ENCODE measurements at regions not wholly inside any gene's neighbourhood (a gene's known extent, or its start where the extent isn't known, plus 50 kb on each side); places are given as distances from the start of the nearest gene placed in this dataset.

DNA sequence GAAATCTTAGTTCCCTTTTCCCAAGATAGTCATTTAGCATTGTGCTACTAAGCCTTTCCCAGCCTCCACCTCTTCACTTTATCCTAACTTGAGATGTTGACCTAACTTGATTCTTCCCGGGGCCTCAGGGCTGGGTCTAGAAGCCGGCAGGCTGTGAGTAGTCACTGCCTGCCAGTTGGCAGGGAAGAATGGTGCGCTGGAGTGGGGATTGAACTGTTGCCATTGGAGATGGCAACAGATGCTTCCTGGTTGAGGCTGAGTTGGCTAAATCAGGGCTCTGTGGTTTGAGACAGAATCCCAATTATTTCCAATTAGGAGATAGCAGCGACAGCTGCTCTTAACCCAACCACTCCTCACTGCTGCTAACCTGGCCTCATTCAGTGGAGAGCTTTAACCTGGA, 343.1 kb downstream of the BRINP1 start:
- no peak for TF ChIP-seq POLR2AphosphoS5 (IDR thresholded peaks at IDR 0.05; ENCODE audit: low read depth, low read length)
- no peak for TF ChIP-seq TAF1 (IDR thresholded peaks at IDR 0.05; ENCODE audit: low read depth, low read length)
- no peak for TF ChIP-seq PAX5 (IDR thresholded peaks at IDR 0.05; ENCODE audit: insufficient read depth, low read length, severe bottlenecking)
- TF ChIP-seq POU2F2 (IDR thresholded peaks at IDR 0.05; ENCODE audit: low read depth, low read length), result no peak
- no peak for TF ChIP-seq SPI1 (IDR thresholded peaks at IDR 0.05; ENCODE audit: low read depth, low read length)
- no peak for TF ChIP-seq POLR2A (IDR thresholded peaks at IDR 0.05; ENCODE audit: low read depth, low read length)
- FAIRE-seq (no peak), DNase-seq (ENCODE audit: insufficient read length, low spot score) (no peak)

DNA sequence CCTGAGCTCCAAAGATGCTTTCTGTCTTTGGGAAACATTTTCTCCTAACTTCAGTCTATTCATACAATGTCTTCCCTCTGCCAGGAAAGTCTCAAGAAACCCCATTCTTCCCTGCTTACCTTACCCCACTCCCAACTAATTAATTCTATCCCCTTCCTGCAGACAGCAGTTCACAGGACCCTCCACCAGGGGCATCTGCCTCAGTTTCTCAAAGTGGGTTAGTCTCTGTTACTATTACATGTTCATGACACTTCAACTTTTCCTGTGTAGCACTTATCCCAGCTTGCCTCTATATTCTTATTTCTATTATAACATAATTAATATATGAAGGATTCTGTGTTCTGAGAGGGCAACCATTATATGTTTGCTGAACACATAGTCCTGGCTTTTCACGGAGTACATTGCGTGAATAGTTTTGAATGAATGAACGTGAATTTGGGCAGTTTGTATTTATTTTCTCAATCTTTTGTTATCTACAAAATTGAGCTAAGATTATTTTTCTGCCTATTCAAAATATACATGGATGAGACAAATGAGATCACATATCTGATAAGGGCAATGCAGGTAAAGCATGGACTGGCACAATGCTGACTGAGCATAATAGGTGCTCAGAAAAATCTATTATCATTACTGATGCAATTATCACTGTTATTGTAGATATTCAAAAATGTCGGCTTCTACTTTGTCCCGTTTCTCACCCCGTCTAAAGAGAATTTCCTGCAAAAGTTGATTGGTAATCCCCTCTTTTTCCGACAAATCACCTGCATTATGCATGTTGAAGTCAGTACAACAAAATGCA, 341.1 kb downstream of the BRINP1 start:
- no peak for FAIRE-seq
- no peak for TF ChIP-seq POLR2AphosphoS5 (IDR thresholded peaks at IDR 0.05; ENCODE audit: low read depth, low read length)
- TF ChIP-seq SPI1 (IDR thresholded peaks at IDR 0.05; ENCODE audit: low read depth, low read length), result no peak
- TF ChIP-seq TAF1 (IDR thresholded peaks at IDR 0.05; ENCODE audit: low read depth, low read length), result no peak
- no peak for TF ChIP-seq PAX5 (IDR thresholded peaks at IDR 0.05; ENCODE audit: insufficient read depth, low read length, severe bottlenecking)
- no peak for TF ChIP-seq POLR2A (IDR thresholded peaks at IDR 0.05; ENCODE audit: low read depth, low read length)

GRCh38 chr9:119029886-119030285, 339.3 kb downstream of the BRINP1 start:
- FAIRE-seq (no peak), DNase-seq (ENCODE audit: insufficient read length, low spot score) (no peak)
- TF ChIP-seq POLR2A (IDR thresholded peaks at IDR 0.05; ENCODE audit: low read depth, low read length), result no peak
- no peak for TF ChIP-seq POU2F2 (IDR thresholded peaks at IDR 0.05; ENCODE audit: low read depth, low read length)
- TF ChIP-seq TAF1 (IDR thresholded peaks at IDR 0.05; ENCODE audit: low read depth, low read length), result no peak
- TF ChIP-seq SPI1 (IDR thresholded peaks at IDR 0.05; ENCODE audit: low read depth, low read length), result no peak
- no peak for TF ChIP-seq POLR2AphosphoS5 (IDR thresholded peaks at IDR 0.05; ENCODE audit: low read depth, low read length)
- TF ChIP-seq PAX5 (IDR thresholded peaks at IDR 0.05; ENCODE audit: insufficient read depth, low read length, severe bottlenecking), result no peak

More for the DNA sequence above, 341.1 kb downstream of the BRINP1 start:
- DNase-seq (ENCODE audit: insufficient read length, low spot score), result no peak

DNA sequence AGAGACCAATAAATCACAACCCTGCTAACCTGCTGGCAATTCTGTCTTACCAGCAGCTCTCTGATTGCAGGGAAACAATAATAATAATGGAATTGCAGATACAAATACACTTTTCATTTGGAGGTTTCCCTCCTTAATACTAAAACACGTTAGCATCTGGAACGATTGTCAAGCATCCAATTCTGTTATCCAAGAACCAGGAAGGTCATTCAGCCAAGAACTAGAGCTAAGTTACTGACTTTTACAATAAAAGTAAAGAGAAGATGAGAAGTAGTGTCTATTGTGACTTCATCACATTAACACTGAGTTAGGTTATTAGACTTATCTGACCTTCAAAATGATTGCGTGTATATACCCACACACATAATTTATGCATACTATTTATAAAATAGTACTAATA, 335.6 kb downstream of the BRINP1 start:
- TF ChIP-seq PAX5 (IDR thresholded peaks at IDR 0.05; ENCODE audit: insufficient read depth, low read length, severe bottlenecking), result no peak
- TF ChIP-seq POLR2AphosphoS5 (IDR thresholded peaks at IDR 0.05; ENCODE audit: low read depth, low read length), result no peak
- no peak for TF ChIP-seq POU2F2 (IDR thresholded peaks at IDR 0.05; ENCODE audit: low read depth, low read length)
- no peak for TF ChIP-seq POLR2A (IDR thresholded peaks at IDR 0.05; ENCODE audit: low read depth, low read length)
- DNase-seq (ENCODE audit: insufficient read length, low spot score), result no peak
- FAIRE-seq, result no peak

GRCh38 chr9:119036969-119037368, 332.3 kb downstream of the BRINP1 start:
- FAIRE-seq, result no peak
- TF ChIP-seq PAX5 (IDR thresholded peaks at IDR 0.05; ENCODE audit: insufficient read depth, low read length, severe bottlenecking), result no peak
- no peak for TF ChIP-seq SPI1 (IDR thresholded peaks at IDR 0.05; ENCODE audit: low read depth, low read length)
- no peak for TF ChIP-seq POU2F2 (IDR thresholded peaks at IDR 0.05; ENCODE audit: low read depth, low read length)
- TF ChIP-seq TAF1 (IDR thresholded peaks at IDR 0.05; ENCODE audit: low read depth, low read length), result no peak
- TF ChIP-seq POLR2A (IDR thresholded peaks at IDR 0.05; ENCODE audit: low read depth, low read length), result no peak
- no peak for TF ChIP-seq POLR2AphosphoS5 (IDR thresholded peaks at IDR 0.05; ENCODE audit: low read depth, low read length)
- no peak for DNase-seq (ENCODE audit: insufficient read length, low spot score)

GRCh38 chr9:119043996-119044395, 325.2 kb downstream of the BRINP1 start:
- DNase-seq (ENCODE audit: insufficient read length, low spot score) (no peak), FAIRE-seq (no peak)
- no peak for TF ChIP-seq TAF1 (IDR thresholded peaks at IDR 0.05; ENCODE audit: low read depth, low read length)
- no peak for TF ChIP-seq POU2F2 (IDR thresholded peaks at IDR 0.05; ENCODE audit: low read depth, low read length)
- TF ChIP-seq PAX5 (IDR thresholded peaks at IDR 0.05; ENCODE audit: insufficient read depth, low read length, severe bottlenecking), result no peak
- no peak for TF ChIP-seq SPI1 (IDR thresholded peaks at IDR 0.05; ENCODE audit: low read depth, low read length)
- no peak for TF ChIP-seq POLR2AphosphoS5 (IDR thresholded peaks at IDR 0.05; ENCODE audit: low read depth, low read length)
- TF ChIP-seq POLR2A (IDR thresholded peaks at IDR 0.05; ENCODE audit: low read depth, low read length), result no peak

DNA sequence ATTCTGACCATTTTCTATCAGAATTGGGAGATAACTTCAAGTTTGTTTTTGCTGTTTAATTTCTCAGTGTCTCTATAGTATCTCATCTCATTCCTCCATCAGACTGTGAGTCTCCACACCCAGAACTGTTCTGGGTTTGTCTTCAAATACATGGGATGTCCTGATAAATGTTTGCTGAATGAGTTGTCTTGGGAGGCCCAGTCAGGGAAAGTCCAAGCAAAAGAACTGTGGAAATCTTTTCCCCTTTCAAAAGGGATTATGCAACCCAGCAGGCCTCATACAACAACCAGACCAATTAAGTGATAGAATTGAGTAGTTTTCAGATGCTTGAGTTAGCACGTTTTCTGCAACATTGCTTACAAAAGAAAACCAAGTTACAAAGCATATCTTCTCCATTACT, 324.4 kb downstream of the BRINP1 start:
- TF ChIP-seq SPI1 (IDR thresholded peaks at IDR 0.05; ENCODE audit: low read depth, low read length), result no peak
- no peak for TF ChIP-seq TAF1 (IDR thresholded peaks at IDR 0.05; ENCODE audit: low read depth, low read length)
- TF ChIP-seq POLR2A (IDR thresholded peaks at IDR 0.05; ENCODE audit: low read depth, low read length), result no peak
- no peak for TF ChIP-seq POU2F2 (IDR thresholded peaks at IDR 0.05; ENCODE audit: low read depth, low read length)
- TF ChIP-seq PAX5 (IDR thresholded peaks at IDR 0.05; ENCODE audit: insufficient read depth, low read length, severe bottlenecking), result no peak
- TF ChIP-seq POLR2AphosphoS5 (IDR thresholded peaks at IDR 0.05; ENCODE audit: low read depth, low read length), result no peak
- FAIRE-seq, result no peak
- DNase-seq (ENCODE audit: insufficient read length, low spot score), result no peak

GRCh38 chr9:119047513-119048307, 321.5 kb downstream of the BRINP1 start:
- no peak for DNase-seq (ENCODE audit: insufficient read length, low spot score)
- no peak for TF ChIP-seq PAX5 (IDR thresholded peaks at IDR 0.05; ENCODE audit: insufficient read depth, low read length, severe bottlenecking)
- TF ChIP-seq TAF1 (IDR thresholded peaks at IDR 0.05; ENCODE audit: low read depth, low read length), result no peak
- TF ChIP-seq SPI1 (IDR thresholded peaks at IDR 0.05; ENCODE audit: low read depth, low read length), result no peak
- TF ChIP-seq POLR2AphosphoS5 (IDR thresholded peaks at IDR 0.05; ENCODE audit: low read depth, low read length), result no peak
- TF ChIP-seq POLR2A (IDR thresholded peaks at IDR 0.05; ENCODE audit: low read depth, low read length), result no peak
- TF ChIP-seq POU2F2 (IDR thresholded peaks at IDR 0.05; ENCODE audit: low read depth, low read length), result no peak
- no peak for FAIRE-seq

GRCh38 chr9:119050281-119050680, 319.0 kb downstream of the BRINP1 start:
- DNase-seq (ENCODE audit: insufficient read length, low spot score), result no peak
- TF ChIP-seq PAX5 (IDR thresholded peaks at IDR 0.05; ENCODE audit: insufficient read depth, low read length, severe bottlenecking), result no peak
- TF ChIP-seq TAF1 (IDR thresholded peaks at IDR 0.05; ENCODE audit: low read depth, low read length), result no peak
- TF ChIP-seq POU2F2 (IDR thresholded peaks at IDR 0.05; ENCODE audit: low read depth, low read length), result no peak
- no peak for TF ChIP-seq SPI1 (IDR thresholded peaks at IDR 0.05; ENCODE audit: low read depth, low read length)
- TF ChIP-seq POLR2A (IDR thresholded peaks at IDR 0.05; ENCODE audit: low read depth, low read length), result no peak
- no peak for TF ChIP-seq POLR2AphosphoS5 (IDR thresholded peaks at IDR 0.05; ENCODE audit: low read depth, low read length)
- FAIRE-seq, result no peak

All from GM12891 (cell line).